ENCODE measurements at regions not wholly inside any gene's neighbourhood (a gene's known extent, or its start where the extent isn't known, plus 50 kb on each side); places are given as distances from the start of the nearest gene placed in this dataset.

GRCh38 chr3:74713977-74714376, 99.5 kb upstream of the CNTN3 start:
- TF ChIP-seq CTCF (optimal IDR thresholded peaks at IDR 0.05 in 1 of 3, IDR thresholded peaks at IDR 0.05 in 1 of 3, conservative IDR thresholded peaks at IDR 0.05 in 1 of 3; ENCODE audit: extremely low read depth in 1 of 3, insufficient read depth in 2 of 3, low read length in 3 of 3) (no peak), EZH2 (IDR thresholded peaks at IDR 0.05; ENCODE audit: low read length) (no peak)
